GM19452 (cell line): ENCODE measurements at regions not wholly inside any gene's neighbourhood (a gene's known extent, or its start where the extent isn't known, plus 50 kb on each side); places are given as distances from the start of the nearest gene placed in this dataset.
A peak's percentile ranks its signal among the peaks of the same experiment; 100 is the strongest.

ENCODE experiments used
- ATAC-seq: cut with Tn5 transposase; IDR thresholded peaks from one replicate; pipeline ENCODE4 v1.9.1; 2021; ENCODE audit not compliant: unreplicated experiment

DNA sequence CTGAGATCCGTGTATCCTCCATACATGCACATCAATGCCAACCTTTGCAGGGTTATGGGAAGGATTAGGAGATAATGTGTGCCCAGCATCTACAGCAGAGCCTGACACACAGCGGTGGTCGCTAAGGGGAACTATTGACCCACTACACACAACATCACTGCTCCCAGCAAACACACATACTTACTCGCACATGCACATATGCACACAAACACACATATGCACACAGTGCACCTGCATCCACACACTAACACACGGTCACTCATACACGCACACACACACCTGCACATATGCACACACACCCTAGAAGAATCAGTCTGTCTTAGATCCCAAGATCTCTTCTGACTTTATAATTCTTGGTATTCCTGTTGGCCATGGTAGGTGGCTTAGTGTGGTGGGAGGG, 118.3 kb downstream of the GYPC start:
- ATAC-seq: no peak

DNA sequence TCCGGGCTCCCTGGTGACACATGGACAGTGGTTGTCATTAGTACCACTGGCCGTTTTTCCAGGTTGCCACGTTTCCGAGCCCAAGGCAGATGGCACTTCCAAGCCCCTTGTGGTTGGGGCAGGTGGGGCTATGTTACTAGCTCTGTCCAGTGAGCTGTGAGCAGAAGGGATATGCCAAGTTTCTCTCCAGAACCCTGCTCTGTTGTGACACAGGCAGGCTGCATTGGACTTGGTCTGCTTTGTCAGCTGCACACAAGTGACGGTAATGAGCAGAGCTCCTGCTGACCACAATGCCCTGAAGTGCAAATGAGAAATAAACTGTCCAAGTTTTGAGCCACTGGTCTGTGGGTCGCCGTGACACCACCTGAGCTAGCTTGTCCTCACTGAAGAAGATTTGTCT, 118.8 kb downstream of the GYPC start:
- no peak for ATAC-seq

DNA sequence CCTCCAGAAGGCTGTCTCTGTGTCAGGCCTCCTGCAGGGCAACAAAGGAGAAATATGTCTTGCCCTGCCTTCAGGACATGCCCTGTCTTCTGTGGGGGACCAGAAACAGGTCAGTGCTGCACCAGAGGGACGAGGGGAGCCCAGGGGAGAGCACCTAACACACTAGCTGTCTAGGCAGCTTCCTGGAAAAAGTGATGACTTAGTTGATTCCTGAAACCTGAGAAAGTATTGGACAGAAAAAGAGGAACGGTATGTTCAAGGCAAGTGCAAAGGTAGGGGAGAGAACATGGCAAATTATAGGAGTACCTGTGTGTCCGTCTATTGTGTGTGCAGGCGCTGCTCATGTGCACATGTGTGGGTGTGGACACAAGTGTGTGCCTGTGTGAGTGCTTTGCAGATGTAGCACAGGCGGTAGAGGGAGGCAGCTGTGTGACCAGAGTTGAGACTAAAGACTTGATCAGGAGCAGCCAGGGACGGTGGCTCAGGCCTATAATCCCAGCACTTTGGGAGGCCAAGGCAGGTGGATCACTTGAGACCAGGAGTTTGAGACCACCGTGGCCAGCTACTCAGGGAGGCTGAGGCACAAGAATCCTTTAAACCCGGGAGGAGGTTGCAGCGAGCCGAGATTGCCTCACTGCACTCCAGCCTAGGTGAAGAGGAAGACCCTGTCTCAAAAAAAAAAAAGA, 119.5 kb downstream of the GYPC start:
- no peak for ATAC-seq

DNA sequence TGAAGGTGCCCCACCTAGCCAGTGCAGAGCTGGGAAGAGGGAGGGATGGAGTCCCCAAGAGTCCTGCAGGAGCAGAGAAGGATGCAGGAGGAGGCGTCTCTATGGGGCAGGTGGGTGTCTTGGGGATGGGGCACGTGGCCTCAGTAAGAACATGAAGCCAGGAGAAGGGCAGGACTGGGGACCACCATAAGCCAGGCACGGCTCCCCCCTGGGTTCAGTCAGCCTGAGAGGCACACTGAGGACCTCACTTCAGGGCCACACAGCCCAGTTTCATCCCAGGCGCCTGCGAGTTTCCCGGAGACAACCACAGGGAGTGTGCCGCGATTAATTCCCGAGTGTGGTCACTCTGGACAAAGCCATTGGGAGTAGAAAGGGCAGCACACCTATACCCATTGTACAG, 120.3 kb downstream of the GYPC start:
- no peak for ATAC-seq

- ATAC-seq: peak; percentile 90
Observed at GRCh38 chr2:126776692-126777619, 121.0 kb downstream of the GYPC start.

DNA sequence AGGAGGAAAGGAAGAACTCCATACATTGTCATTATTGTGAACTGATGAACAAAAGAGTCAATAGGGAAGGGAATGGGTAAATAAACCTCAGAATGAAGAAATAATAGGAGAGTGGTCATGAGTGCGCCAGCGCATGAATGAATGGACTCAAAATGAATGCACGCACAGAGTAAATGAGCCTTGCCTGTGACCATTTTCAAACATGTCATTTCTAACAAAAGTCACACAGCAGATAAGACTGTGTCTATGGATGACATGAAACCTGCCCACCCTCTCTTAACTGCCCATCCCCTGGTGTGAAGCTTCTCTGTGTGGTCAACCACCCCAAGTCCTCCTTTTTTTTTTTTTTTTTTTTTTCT, 121.1 kb upstream of the TEX51 start:
- peak; percentile 12 for ATAC-seq

DNA sequence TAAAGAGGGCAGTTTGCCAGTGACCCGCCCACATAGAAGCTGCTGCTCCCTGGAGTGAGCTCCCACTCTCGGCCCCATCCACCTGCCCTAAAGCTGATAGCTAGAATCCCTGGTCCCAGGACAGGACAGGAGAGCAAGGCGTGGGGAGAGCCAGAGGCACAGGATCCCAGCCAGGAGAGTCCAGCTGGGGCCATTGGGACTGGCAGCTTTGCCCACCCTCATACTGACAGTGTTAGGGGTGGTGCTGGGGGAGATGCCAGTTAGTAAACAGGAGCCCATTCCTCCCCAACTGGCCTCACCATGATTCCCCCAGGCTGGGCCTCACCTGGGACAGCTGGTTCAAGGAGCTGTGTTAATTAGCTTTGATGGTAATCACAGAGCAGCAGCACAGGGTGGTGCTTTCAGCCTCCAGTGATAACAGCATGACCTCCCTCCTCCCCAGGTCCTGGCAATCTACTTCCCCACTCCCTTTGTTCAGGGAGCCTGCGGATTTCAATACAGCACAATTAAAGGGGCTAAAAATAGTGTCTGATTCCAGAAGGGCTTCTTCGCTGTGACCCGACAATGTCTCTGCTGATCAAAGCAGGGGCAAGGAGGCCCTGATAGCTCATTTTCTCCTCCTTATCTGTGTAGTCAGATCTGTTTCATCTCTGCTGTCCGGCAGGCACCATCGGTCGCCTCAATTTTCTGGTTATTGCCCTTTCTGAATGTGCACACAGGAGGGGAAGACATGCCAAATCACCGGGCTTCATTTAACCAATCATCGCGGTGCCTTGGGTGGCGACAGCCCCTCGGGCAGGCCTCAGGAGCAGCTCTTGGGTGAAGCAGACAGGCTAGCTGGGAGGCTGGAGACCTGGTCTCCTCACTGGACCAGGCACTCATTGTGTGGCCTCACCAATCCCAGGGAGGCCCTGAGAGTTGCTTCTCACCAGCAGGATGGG, 119.9 kb upstream of the TEX51 start:
- no peak for ATAC-seq

GRCh38 chr2:126781206-126781605, 117.5 kb upstream of the TEX51 start:
- ATAC-seq: no peak

DNA sequence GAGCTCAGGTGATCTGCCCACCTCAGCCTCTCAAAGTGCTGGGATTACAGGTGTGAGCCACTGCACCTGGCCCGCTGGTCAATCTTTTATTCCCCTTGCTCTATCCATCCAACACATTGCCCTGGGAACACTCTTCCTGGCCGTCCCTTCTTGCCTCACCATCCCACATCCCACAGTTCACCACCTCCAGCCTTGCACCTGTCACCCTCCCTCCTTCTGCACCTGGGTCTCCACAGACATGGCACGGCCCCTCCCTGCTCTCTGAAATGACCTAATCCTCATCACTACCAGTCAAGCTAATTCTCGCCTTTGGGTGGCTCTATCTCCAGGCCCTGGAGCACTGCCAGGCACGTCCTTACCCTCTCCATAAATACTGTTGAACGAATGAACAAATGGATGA, 116.9 kb upstream of the TEX51 start:
- ATAC-seq: no peak

DNA sequence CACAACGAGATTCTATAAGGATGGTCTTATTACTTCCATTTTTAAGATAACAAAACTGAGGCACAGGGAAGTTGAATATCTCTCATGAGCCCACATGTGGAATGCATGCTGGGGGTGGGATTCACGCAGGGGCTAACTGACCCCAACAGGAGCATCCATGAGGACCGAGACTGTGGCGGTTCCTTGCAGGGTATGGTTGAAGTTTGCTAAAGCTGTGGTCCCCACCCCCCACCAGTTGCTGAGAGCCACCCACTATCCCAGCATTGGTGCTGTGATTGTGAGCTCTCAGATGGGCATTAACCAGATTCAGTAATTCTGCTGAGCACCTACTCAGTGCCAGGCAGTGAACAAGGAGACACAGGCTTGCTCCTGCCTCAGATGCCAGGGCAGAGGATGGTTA, 116.0 kb upstream of the TEX51 start:
- no peak for ATAC-seq

DNA sequence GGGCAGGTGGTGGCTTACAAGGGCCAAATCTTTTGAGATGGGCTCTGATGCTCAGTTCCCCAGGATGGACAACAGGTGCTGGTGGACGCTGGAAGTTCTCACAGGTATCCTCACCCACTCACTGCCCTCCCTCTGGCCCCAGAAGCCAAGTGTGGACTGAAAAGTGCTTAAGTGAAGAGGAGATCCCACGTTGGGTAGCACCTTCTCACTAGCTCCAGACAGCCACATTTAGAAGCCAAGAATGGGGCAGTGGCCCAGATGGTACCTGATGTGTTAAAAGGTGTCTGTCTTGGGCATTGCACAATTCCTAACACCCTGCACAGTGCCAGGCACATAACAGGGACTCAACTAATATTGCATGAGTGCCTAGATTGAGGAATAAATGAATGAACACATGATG, 115.3 kb upstream of the TEX51 start:
- no peak for ATAC-seq

- no peak for ATAC-seq
Observed at GRCh38 chr2:126784045-126784444, 114.6 kb upstream of the TEX51 start.

GRCh38 chr2:126784621-126785020, 114.1 kb upstream of the TEX51 start:
- ATAC-seq: no peak

DNA sequence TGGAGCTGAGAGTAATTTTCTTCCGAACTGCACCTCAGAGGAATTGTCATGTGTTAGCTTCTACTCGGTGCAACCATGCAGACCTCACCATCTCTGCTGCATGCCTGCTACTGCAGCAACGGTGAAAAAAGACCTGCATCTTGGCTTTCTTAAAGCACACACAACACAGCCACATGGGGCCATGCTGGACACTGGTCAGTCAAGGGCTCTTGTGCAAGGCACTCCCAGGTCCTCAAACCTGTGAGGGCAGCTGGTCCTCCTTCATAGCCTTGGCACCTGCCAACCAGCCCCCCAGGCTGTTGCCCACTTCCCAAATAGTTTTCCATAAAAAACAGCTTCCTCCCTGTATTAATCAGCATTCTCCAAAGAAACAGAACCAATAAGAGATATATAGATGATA, 113.5 kb upstream of the TEX51 start:
- ATAC-seq: no peak

- no peak for ATAC-seq
Observed at GRCh38 chr2:126785862-126786261, 112.8 kb upstream of the TEX51 start.

- no peak for ATAC-seq
Observed at GRCh38 chr2:126786765-126787164, 111.9 kb upstream of the TEX51 start.

GRCh38 chr2:126787289-126787688, 111.4 kb upstream of the TEX51 start:
- ATAC-seq: no peak

GRCh38 chr2:126788113-126788512, 110.6 kb upstream of the TEX51 start:
- ATAC-seq: no peak

DNA sequence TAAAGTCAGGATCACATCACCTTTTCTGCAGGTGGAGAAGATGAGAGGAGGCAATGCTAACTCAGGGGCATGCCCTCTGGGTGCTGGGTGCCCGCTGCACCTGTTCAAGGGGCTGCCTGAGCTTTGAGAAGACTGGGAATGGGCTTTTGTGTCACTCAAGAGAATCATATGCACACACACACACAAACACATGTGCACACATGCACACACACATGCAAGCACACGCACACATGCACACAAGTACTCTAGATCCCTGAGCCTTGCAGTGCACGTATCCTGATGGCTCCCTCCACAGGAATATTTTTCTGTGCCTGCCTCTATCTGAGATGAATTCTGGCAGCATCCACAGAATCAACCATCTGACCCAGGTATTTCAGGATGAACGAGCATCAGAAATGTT, 110.0 kb upstream of the TEX51 start:
- ATAC-seq: no peak

GRCh38 chr2:126790987-126791780, 107.5 kb upstream of the TEX51 start:
- ATAC-seq: no peak

DNA sequence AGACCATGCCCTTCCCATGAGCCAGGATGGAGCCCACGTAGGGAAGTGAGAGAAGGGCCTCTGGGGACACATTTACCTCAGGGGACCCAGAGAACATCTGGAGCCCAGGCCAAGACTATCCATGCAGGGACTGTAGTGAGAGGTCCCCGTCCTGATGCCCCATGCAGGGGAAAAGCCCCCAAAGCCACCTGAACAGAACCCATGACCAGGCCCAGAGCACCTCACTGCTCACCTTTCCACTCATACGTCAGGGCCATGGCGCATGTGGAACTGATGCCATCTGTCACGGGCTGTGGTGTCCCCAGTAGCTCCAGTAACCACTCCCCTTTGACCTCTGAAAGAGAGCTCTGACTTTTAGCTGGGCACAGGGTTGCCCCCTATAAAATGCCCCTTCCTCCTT, 106.5 kb upstream of the TEX51 start:
- ATAC-seq: no peak
